ENCODE measurements at regions not wholly inside any gene's neighbourhood (a gene's known extent, or its start where the extent isn't known, plus 50 kb on each side); places are given as distances from the start of the nearest gene placed in this dataset.

DNA sequence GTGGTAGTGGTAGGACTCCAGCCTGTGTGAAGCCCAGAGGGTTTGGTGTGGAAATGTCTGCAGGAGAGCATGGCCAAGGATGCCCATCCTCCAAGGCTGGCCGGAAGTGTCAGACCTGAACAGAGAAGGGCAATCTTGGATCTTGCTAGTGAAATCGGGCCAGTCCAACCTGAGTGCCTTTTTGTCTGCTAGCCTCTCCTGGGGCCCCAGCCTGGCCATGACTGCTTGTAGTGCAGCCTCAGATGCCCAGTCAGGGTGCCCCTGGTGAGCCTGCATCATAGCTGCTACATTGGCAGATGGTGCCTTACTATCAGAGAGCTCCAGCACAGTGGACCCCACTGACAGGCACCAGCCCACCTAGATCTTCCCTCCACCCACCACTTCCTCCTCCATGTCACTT is 99.3 kb upstream of the PCDH18 start:
- DNase-seq = no peak
- Mint-ChIP-seq H3K27ac (no peak overlapping the region), H3K4me1 (ENCODE audit: low read depth) (peaks cover 20% of the 10 kb centered on the region), H3K9me3 (no peaks in the 10 kb centered on the region), H3K27me3 (ENCODE audit: insufficient read depth) (no peaks in the 10 kb centered on the region), H3K4me3 (no peak overlapping the region), H3K36me3 (ENCODE audit: low read depth) (no peaks in the 10 kb centered on the region)
- TF ChIP-seq, protein P1, sequence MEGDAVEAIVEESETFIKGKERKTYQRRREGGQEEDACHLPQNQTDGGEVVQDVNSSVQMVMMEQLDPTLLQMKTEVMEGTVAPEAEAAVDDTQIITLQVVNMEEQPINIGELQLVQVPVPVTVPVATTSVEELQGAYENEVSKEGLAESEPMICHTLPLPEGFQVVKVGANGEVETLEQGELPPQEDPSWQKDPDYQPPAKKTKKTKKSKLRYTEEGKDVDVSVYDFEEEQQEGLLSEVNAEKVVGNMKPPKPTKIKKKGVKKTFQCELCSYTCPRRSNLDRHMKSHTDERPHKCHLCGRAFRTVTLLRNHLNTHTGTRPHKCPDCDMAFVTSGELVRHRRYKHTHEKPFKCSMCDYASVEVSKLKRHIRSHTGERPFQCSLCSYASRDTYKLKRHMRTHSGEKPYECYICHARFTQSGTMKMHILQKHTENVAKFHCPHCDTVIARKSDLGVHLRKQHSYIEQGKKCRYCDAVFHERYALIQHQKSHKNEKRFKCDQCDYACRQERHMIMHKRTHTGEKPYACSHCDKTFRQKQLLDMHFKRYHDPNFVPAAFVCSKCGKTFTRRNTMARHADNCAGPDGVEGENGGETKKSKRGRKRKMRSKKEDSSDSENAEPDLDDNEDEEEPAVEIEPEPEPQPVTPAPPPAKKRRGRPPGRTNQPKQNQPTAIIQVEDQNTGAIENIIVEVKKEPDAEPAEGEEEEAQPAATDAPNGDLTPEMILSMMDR (IDR thresholded peaks at IDR 0.05) = no peak

DNA sequence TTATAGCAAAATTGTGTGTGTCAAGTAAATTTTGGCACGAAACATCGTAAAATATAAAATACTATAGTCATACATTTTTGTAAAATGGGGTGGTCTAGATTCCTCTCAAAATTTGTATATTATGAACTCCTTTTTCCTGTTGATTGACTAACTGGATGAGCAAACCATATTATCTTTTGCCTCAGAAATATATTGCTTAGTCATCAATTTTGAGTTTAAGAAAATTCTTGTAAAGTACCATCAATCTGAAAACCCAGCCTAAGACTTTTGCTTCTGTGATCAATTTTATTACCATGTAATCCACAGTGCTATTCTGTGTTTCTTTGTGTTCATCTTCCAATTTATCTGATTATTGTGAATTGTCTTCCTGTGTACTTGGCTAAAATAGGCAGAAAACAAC is 98.0 kb upstream of the PCDH18 start:
- TF ChIP-seq, protein P1 (IDR thresholded peaks at IDR 0.05) = no peak
- Mint-ChIP-seq H3K4me1 (ENCODE audit: low read depth) (peaks cover 18% of the 10 kb centered on the region), H3K27me3 (ENCODE audit: insufficient read depth) (no peaks in the 10 kb centered on the region), H3K27ac (no peak overlapping the region), H3K4me3 (no peak overlapping the region), H3K36me3 (ENCODE audit: low read depth) (no peaks in the 10 kb centered on the region), H3K9me3 (no peaks in the 10 kb centered on the region)
- no peak for DNase-seq

DNA sequence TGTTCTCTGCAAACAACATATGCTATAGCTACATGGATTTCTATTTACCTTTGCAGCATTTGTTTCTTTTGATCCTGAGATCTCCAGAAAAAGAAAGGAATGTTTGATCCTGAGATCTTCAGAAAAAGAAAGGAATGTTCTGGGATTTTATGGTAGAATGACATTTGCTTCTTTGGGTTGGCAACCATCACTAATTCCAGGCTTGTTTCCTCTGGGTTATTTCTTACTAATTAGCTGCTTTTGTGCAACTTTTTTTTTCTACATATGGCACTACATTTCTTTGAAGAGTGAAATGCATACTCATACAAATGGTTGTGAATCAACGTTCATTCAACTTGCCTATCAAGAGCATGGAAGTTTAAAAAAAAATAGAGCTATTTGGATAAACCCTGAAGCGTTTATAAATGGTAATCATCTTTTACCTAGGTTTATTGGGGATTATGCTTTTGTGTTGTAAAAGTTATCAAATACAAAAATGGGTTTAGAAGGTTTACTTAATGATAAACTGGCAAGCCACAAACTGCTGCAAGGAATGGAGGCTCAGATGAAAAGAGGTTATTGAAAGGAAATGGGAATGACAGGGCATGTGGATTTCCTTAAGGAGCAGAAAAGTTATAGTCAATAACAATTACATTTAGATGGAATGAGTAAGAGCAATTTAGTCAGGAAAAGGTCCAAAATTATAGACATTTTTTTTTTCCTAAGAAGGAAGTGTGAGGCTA is 95.6 kb upstream of the PCDH18 start:
- Mint-ChIP-seq H3K27ac (no peak overlapping the region), H3K9me3 (no peaks in the 10 kb centered on the region), H3K27me3 (ENCODE audit: insufficient read depth) (no peaks in the 10 kb centered on the region), H3K4me1 (ENCODE audit: low read depth) (peaks cover 17% of the 10 kb centered on the region), H3K36me3 (ENCODE audit: low read depth) (no peaks in the 10 kb centered on the region), H3K4me3 (no peak overlapping the region)
- no peak for DNase-seq
- TF ChIP-seq, protein P1 (IDR thresholded peaks at IDR 0.05) = no peak

DNA sequence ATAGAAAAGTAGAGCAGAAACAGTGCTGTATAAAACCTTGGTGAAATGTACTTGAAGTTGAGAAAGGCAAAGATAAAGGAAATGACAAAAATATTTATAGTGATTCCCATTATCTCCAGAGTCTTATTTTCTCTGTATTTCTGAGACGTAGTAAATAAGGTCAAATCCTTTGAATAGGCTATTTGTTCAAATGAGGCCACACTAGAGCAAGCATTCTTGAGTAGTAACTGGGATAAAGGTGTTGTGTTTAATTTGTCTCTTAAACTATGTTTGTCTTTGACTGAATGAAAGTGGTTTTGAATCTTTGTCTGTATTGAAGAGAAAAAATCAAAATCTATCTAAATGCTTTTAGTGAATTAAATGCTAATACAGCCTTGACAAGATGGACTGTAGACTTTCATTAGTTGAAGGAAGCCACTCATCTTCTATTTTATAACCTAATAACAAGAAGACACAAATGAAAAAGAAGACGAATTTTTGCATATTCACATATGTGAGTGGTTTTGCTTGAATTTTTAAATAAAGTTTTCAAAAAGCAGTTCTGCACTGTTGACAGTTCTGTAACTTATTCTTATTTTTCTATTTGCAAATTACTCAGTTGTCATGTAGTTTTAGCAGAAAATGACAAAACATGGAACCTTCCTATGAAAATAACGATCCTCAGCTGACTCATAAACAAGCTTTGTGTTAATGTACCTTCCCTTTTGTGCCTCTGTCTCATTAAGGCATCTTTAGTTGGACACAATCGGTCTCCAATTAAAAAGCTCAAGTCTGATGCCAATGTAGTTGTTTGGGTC is 94.8 kb upstream of the PCDH18 start:
- Mint-ChIP-seq H3K27me3 (ENCODE audit: insufficient read depth) (no peaks in the 10 kb centered on the region), H3K4me1 (ENCODE audit: low read depth) (peaks cover 18% of the 10 kb centered on the region), H3K9me3 (no peaks in the 10 kb centered on the region), H3K27ac (no peak overlapping the region), H3K4me3 (no peak overlapping the region), H3K36me3 (ENCODE audit: low read depth) (no peaks in the 10 kb centered on the region)
- DNase-seq = no peak
- TF ChIP-seq, protein P1 (IDR thresholded peaks at IDR 0.05) = no peak

DNA sequence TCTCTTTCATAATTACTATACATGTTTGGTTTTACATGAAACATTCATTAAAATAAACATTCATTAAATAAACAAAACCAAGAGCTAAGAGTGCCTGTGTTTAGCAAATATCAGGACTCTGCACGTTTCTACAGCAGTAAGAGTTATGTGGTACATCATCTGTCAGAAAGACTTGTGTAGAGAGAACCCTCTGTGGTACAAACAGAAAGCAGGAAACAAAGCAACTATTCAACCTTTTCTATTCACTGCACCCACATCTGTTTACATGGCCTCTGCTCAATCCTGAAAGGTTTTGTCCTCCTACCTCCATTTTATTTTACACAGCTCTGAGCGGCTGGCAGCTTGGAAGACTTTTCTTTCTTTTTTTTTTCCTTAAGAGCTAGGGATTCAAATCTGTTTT is 90.7 kb upstream of the PCDH18 start:
- Mint-ChIP-seq H3K36me3 (ENCODE audit: low read depth) (no peaks in the 10 kb centered on the region), H3K27me3 (ENCODE audit: insufficient read depth) (no peaks in the 10 kb centered on the region), H3K4me1 (ENCODE audit: low read depth) (peaks cover 19% of the 10 kb centered on the region), H3K9me3 (no peaks in the 10 kb centered on the region), H3K27ac (no peak overlapping the region), H3K4me3 (no peak overlapping the region)
- TF ChIP-seq, protein P1 (IDR thresholded peaks at IDR 0.05) = no peak
- DNase-seq = no peak
